Activated T-helper 17 cell treated with anti-CD3 and anti-CD28 coated beads, Interleukin-2, amount 50 U/mL, for 72 hours (primary cell): ENCODE measurements at regions not wholly inside any gene's neighbourhood (a gene's known extent, or its start where the extent isn't known, plus 50 kb on each side); places are given as distances from the start of the nearest gene placed in this dataset.

Experiments used
- ATAC-seq: fragments of 150-1000 bp; cut with Tn5 transposase; replicated peaks from 2 replicates; pipeline ENCODE4 v1.10.0; 2021; ENCODE audit warnings: mild to moderate bottlenecking, moderate library complexity
- H3K27ac Mint-ChIP-seq: one replicate; pipeline ENCODE4 v1.8.0; 2022; ENCODE audit warnings: mixed read lengths
- H3K27me3 Mint-ChIP-seq: one replicate; pipeline ENCODE4 v1.8.0; 2022; ENCODE audit warnings: mixed read lengths
- H3K36me3 Mint-ChIP-seq: one replicate; pipeline ENCODE4 v1.8.0; 2022; ENCODE audit warnings: low read depth, mild to moderate bottlenecking, mixed read lengths
- H3K4me1 Mint-ChIP-seq: one replicate; pipeline ENCODE4 v1.8.0; 2022; ENCODE audit warnings: mixed read lengths
- H3K4me3 Mint-ChIP-seq: one replicate; pipeline ENCODE4 v1.8.0; 2022; ENCODE audit warnings: mild to moderate bottlenecking, mixed read lengths
- H3K9me3 Mint-ChIP-seq: one replicate; pipeline ENCODE4 v1.8.0; 2022; ENCODE audit warnings: mixed read lengths

- H3K4me3 Mint-ChIP-seq: no peak overlapping the region
- no peak for ATAC-seq
- H3K9me3 Mint-ChIP-seq: peaks cover 5% of the 10 kb centered on the region
- H3K4me1 Mint-ChIP-seq: no peaks in the 10 kb centered on the region
- H3K36me3 Mint-ChIP-seq: no peaks in the 10 kb centered on the region
- no peak overlapping the region for H3K27ac Mint-ChIP-seq
- H3K27me3 Mint-ChIP-seq: no peaks in the 10 kb centered on the region
Measured at GRCh38 chr7:113797420-113798010, 121.3 kb downstream of the PPP1R3A start.

- no peak overlapping the region for H3K27ac Mint-ChIP-seq
- no peaks in the 10 kb centered on the region for H3K36me3 Mint-ChIP-seq
- no peaks in the 10 kb centered on the region for H3K27me3 Mint-ChIP-seq
- H3K4me1 Mint-ChIP-seq: no peaks in the 10 kb centered on the region
- H3K9me3 Mint-ChIP-seq: peaks cover 5% of the 10 kb centered on the region
- no peak overlapping the region for H3K4me3 Mint-ChIP-seq
- ATAC-seq: no peak
Measured at GRCh38 chr7:113796557-113796956, 122.3 kb downstream of the PPP1R3A start.

GRCh38 chr7:113794573-113794972 is 124.2 kb downstream of the PPP1R3A start:
- no peaks in the 10 kb centered on the region for H3K27me3 Mint-ChIP-seq
- H3K4me1 Mint-ChIP-seq: no peaks in the 10 kb centered on the region
- ATAC-seq: no peak
- H3K27ac Mint-ChIP-seq: no peak overlapping the region
- H3K36me3 Mint-ChIP-seq: no peaks in the 10 kb centered on the region
- peaks cover 5% of the 10 kb centered on the region for H3K9me3 Mint-ChIP-seq
- H3K4me3 Mint-ChIP-seq: no peak overlapping the region

- H3K4me3 Mint-ChIP-seq: no peak overlapping the region
- no peak overlapping the region for H3K27ac Mint-ChIP-seq
- no peaks in the 10 kb centered on the region for H3K4me1 Mint-ChIP-seq
- no peaks in the 10 kb centered on the region for H3K27me3 Mint-ChIP-seq
- ATAC-seq: no peak
- peaks cover 5% of the 10 kb centered on the region for H3K9me3 Mint-ChIP-seq
- H3K36me3 Mint-ChIP-seq: no peaks in the 10 kb centered on the region
Measured at GRCh38 chr7:113793171-113793570, 125.6 kb downstream of the PPP1R3A start.

- Mint-ChIP-seq H3K4me3 (no peak overlapping the region), H3K9me3 (peaks cover 5% of the 10 kb centered on the region), H3K36me3 (no peaks in the 10 kb centered on the region), H3K27ac (no peak overlapping the region), H3K4me1 (no peaks in the 10 kb centered on the region), H3K27me3 (no peaks in the 10 kb centered on the region)
- no peak for ATAC-seq
Measured at GRCh38 chr7:113790025-113790424, 128.8 kb downstream of the PPP1R3A start.

- no peaks in the 10 kb centered on the region for H3K4me1 Mint-ChIP-seq
- no peaks in the 10 kb centered on the region for H3K36me3 Mint-ChIP-seq
- ATAC-seq: no peak
- no peaks in the 10 kb centered on the region for H3K9me3 Mint-ChIP-seq
- H3K27ac Mint-ChIP-seq: no peak overlapping the region
- no peak overlapping the region for H3K4me3 Mint-ChIP-seq
- H3K27me3 Mint-ChIP-seq: no peaks in the 10 kb centered on the region
Measured at GRCh38 chr7:113787106-113787505, 131.7 kb downstream of the PPP1R3A start.

- H3K9me3 Mint-ChIP-seq: no peaks in the 10 kb centered on the region
- H3K4me3 Mint-ChIP-seq: no peak overlapping the region
- no peak overlapping the region for H3K27ac Mint-ChIP-seq
- no peaks in the 10 kb centered on the region for H3K36me3 Mint-ChIP-seq
- no peak for ATAC-seq
- no peaks in the 10 kb centered on the region for H3K4me1 Mint-ChIP-seq
- H3K27me3 Mint-ChIP-seq: no peaks in the 10 kb centered on the region
Measured at GRCh38 chr7:113784956-113785355, 133.9 kb downstream of the PPP1R3A start.

- Mint-ChIP-seq H3K27ac (no peak overlapping the region), H3K27me3 (no peaks in the 10 kb centered on the region), H3K4me3 (no peak overlapping the region), H3K9me3 (no peaks in the 10 kb centered on the region), H3K36me3 (no peaks in the 10 kb centered on the region), H3K4me1 (no peaks in the 10 kb centered on the region)
- ATAC-seq: no peak
Measured at GRCh38 chr7:113784316-113784715, 134.5 kb downstream of the PPP1R3A start.

GRCh38 chr7:113783403-113783802 is 135.4 kb downstream of the PPP1R3A start:
- Mint-ChIP-seq H3K4me1 (no peaks in the 10 kb centered on the region), H3K4me3 (no peak overlapping the region), H3K36me3 (no peaks in the 10 kb centered on the region), H3K9me3 (no peaks in the 10 kb centered on the region), H3K27me3 (no peaks in the 10 kb centered on the region), H3K27ac (no peak overlapping the region)
- no peak for ATAC-seq

GRCh38 chr7:113775804-113776203 is 143.0 kb downstream of the PPP1R3A start:
- Mint-ChIP-seq H3K4me1 (no peaks in the 10 kb centered on the region), H3K27ac (no peak overlapping the region), H3K9me3 (no peaks in the 10 kb centered on the region), H3K27me3 (no peaks in the 10 kb centered on the region), H3K36me3 (no peaks in the 10 kb centered on the region), H3K4me3 (no peak overlapping the region)
- ATAC-seq: no peak

GRCh38 chr7:113775401-113775800 is 143.4 kb downstream of the PPP1R3A start:
- Mint-ChIP-seq H3K4me1 (no peaks in the 10 kb centered on the region), H3K27me3 (no peaks in the 10 kb centered on the region), H3K36me3 (no peaks in the 10 kb centered on the region), H3K9me3 (no peaks in the 10 kb centered on the region), H3K27ac (no peak overlapping the region), H3K4me3 (no peak overlapping the region)
- no peak for ATAC-seq

GRCh38 chr7:113774182-113774807 is 144.5 kb downstream of the PPP1R3A start:
- Mint-ChIP-seq H3K4me3 (no peak overlapping the region), H3K9me3 (no peaks in the 10 kb centered on the region), H3K36me3 (no peaks in the 10 kb centered on the region), H3K4me1 (no peaks in the 10 kb centered on the region), H3K27ac (no peak overlapping the region), H3K27me3 (no peaks in the 10 kb centered on the region)
- ATAC-seq: no peak

- Mint-ChIP-seq H3K27ac (no peak overlapping the region), H3K27me3 (no peaks in the 10 kb centered on the region)
Measured at GRCh38 chr7:113770146-113770738, 148.6 kb downstream of the PPP1R3A start.

GRCh38 chr7:113768387-113768786 is 150.4 kb downstream of the PPP1R3A start:
- ATAC-seq: no peak
- H3K36me3 Mint-ChIP-seq: no peaks in the 10 kb centered on the region
- H3K4me1 Mint-ChIP-seq: no peaks in the 10 kb centered on the region
- no peak overlapping the region for H3K4me3 Mint-ChIP-seq
- H3K9me3 Mint-ChIP-seq: no peaks in the 10 kb centered on the region
- H3K27me3 Mint-ChIP-seq: no peaks in the 10 kb centered on the region
- H3K27ac Mint-ChIP-seq: no peak overlapping the region

More at GRCh38 chr7:113770146-113770738, 148.6 kb downstream of the PPP1R3A start:
- H3K36me3 Mint-ChIP-seq: no peaks in the 10 kb centered on the region
- no peaks in the 10 kb centered on the region for H3K4me1 Mint-ChIP-seq
- no peaks in the 10 kb centered on the region for H3K9me3 Mint-ChIP-seq
- no peak for ATAC-seq
- H3K4me3 Mint-ChIP-seq: no peak overlapping the region

- H3K4me3 Mint-ChIP-seq: no peak overlapping the region
- ATAC-seq: no peak
- H3K4me1 Mint-ChIP-seq: no peaks in the 10 kb centered on the region
- H3K27me3 Mint-ChIP-seq: no peaks in the 10 kb centered on the region
- H3K36me3 Mint-ChIP-seq: no peaks in the 10 kb centered on the region
- no peaks in the 10 kb centered on the region for H3K9me3 Mint-ChIP-seq
- H3K27ac Mint-ChIP-seq: no peak overlapping the region
Measured at GRCh38 chr7:113764401-113765035, 154.3 kb downstream of the PPP1R3A start.
